Stimulated activated memory B cell treated with anti-CD40 and anti-IgM and Interleukin-4, amounts not matched to agents 10 μg/mL and 1 μg/mL and 100 μg/mL, for 72 hours (primary cell): ENCODE measurements at regions not wholly inside any gene's neighbourhood (a gene's known extent, or its start where the extent isn't known, plus 50 kb on each side); places are given as distances from the start of the nearest gene placed in this dataset.
"Not testable (repeated sequence)": the region's sequence is repeated elsewhere in the genome, so short reads cannot be mapped to it uniquely, and the experiment has no call there.

Experiments used
- ATAC-seq: fragments of 150-1000 bp; cut with Tn5 transposase; 2 replicates; pipeline ENCODE4 v1.10.0; 2021
- H3K27ac Mint-ChIP-seq: one replicate; pipeline ENCODE4 v1.8.0; 2022; ENCODE audit warnings: mild to moderate bottlenecking, mixed read lengths
- H3K27me3 Mint-ChIP-seq: one replicate; pipeline ENCODE4 v1.8.0; 2022; ENCODE audit warnings: mixed read lengths
- H3K36me3 Mint-ChIP-seq: one replicate; pipeline ENCODE4 v1.8.0; 2022; ENCODE audit warnings: mixed read lengths
- H3K4me1 Mint-ChIP-seq: one replicate; pipeline ENCODE4 v1.8.0; 2022; ENCODE audit warnings: mixed read lengths
- H3K4me3 Mint-ChIP-seq: one replicate; pipeline ENCODE4 v1.8.0; 2022; ENCODE audit warnings: mild to moderate bottlenecking, moderate library complexity, mixed read lengths
- H3K9me3 Mint-ChIP-seq: one replicate; pipeline ENCODE4 v1.8.0; 2022; ENCODE audit warnings: mixed read lengths

GRCh38 chr17:64789061-64789445, 126.9 kb upstream of the SMURF2 start:
- H3K4me3 Mint-ChIP-seq, ATAC-seq, H3K27ac Mint-ChIP-seq, H3K27me3 Mint-ChIP-seq, H3K4me1 Mint-ChIP-seq, H3K9me3 Mint-ChIP-seq: not testable (repeated sequence)
- peaks cover 31% of the 10 kb centered on the region for H3K36me3 Mint-ChIP-seq

DNA sequence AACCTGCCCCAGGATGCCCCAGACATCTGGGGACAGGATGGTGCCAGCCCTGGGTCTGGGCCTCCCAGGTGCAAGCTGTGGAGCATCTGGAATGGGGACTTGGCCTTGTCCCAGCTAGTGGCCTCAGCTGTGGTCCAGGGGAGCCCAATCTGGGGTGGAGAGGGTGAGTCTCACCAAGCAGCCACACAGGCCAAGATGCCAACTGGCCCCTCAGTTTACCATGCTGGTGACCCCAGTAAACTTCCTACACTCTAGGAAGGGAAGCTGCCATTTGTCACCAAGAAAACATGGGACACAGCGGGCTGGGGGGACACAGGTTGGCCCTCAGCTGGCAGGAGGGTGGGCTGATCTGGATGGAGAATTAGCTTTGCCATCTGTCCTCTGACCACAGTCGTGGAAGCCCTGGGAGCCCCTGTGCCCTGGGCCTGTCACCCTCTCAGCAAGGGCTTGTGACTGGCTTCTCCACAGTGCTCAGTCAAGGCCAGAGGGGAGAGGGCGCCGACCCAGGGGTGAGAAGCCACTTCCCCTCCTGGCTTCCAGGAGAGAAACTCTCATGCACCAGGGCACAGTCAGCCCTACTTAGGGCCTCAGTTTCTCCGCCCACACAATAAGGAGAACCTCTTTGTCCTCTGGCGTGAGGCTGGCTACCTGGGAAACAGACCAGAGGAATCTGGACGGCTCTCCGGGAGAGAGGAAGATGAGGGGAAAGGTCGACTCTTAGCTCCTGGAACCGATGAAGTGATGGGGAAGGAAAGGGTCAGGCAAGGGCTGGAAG, 126.4 kb upstream of the SMURF2 start:
- Mint-ChIP-seq H3K27me3 (no peaks in the 10 kb centered on the region), H3K4me3 (no peak overlapping the region), H3K36me3 (peaks cover 32% of the 10 kb centered on the region), H3K9me3 (no peaks in the 10 kb centered on the region), H3K4me1 (no peaks in the 10 kb centered on the region), H3K27ac (no peak overlapping the region)
- ATAC-seq: no peak

DNA sequence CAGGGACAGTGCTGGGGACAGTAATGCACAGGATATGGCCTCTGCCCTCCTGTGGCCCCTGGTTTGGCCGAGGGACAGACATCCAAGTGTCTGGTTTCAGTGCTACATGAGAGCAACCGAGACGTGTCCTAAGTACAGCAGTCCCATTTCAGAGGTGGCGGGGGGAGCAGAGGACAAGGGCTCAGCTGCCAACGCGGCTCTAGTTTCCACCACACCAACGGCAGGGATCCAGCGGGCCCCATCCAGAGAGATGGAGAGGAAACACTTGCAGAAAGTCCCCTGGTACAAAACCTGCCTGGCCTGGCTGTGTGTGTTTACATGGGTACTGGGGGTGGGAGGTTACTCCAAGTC, 125.8 kb upstream of the SMURF2 start:
- no peaks in the 10 kb centered on the region for H3K4me1 Mint-ChIP-seq
- no peak for ATAC-seq
- H3K9me3 Mint-ChIP-seq: no peaks in the 10 kb centered on the region
- no peak overlapping the region for H3K4me3 Mint-ChIP-seq
- H3K36me3 Mint-ChIP-seq: peaks cover 32% of the 10 kb centered on the region
- no peak overlapping the region for H3K27ac Mint-ChIP-seq
- no peaks in the 10 kb centered on the region for H3K27me3 Mint-ChIP-seq

GRCh38 chr17:64787255-64787920, 125.3 kb upstream of the SMURF2 start:
- no peaks in the 10 kb centered on the region for H3K27me3 Mint-ChIP-seq
- no peak overlapping the region for H3K4me3 Mint-ChIP-seq
- no peaks in the 10 kb centered on the region for H3K9me3 Mint-ChIP-seq
- H3K4me1 Mint-ChIP-seq: peaks cover under 1% of the 10 kb centered on the region
- no peak overlapping the region for H3K27ac Mint-ChIP-seq
- ATAC-seq: no peak
- peaks cover 32% of the 10 kb centered on the region for H3K36me3 Mint-ChIP-seq

- Mint-ChIP-seq H3K27me3 (no peaks in the 10 kb centered on the region), H3K4me1 (peaks cover 7% of the 10 kb centered on the region), H3K9me3 (no peaks in the 10 kb centered on the region), H3K36me3 (peaks cover 23% of the 10 kb centered on the region), H3K4me3 (no peak overlapping the region), H3K27ac (no peak overlapping the region)
- no peak for ATAC-seq
Observed at GRCh38 chr17:64786337-64786736, 124.2 kb upstream of the SMURF2 start.

- H3K9me3 Mint-ChIP-seq: no peaks in the 10 kb centered on the region
- no peak overlapping the region for H3K27ac Mint-ChIP-seq
- H3K4me3 Mint-ChIP-seq: no peak overlapping the region
- peaks cover 20% of the 10 kb centered on the region for H3K36me3 Mint-ChIP-seq
- H3K4me1 Mint-ChIP-seq: peaks cover 16% of the 10 kb centered on the region
- H3K27me3 Mint-ChIP-seq: no peaks in the 10 kb centered on the region
- no peak for ATAC-seq
Observed at GRCh38 chr17:64785011-64785421, 122.9 kb upstream of the SMURF2 start.

DNA sequence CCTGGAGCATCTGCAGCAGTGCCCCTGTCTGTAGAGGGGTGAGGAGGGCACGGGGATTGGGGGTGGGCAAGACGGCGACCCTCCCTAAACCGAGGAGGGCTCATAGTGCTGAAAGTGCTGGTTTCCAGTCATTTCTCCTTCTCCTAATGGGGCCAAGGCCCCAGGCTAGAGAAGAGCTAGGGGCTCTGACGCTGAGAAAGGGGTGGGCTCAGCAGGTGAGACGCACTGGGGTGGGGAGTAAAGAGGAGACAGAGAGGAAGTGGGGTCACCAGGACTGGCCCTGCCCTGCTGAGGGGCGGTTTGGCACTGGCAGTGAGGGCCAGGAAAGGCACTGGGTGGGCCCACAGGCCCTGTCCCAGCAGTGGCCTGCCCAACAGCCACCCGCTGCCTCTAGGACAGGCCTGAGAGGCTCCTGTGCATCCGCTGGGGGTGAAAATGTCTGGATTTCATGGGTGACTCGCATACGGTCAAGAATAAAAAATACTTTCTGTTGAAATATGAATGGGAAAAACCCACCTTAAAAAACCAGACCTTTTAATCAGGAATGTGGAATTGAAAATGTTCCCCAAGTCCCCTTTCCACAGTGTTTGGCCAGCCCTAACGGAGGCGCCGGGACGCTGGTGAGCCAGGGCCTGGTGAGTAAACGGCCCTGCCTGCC, 122.4 kb upstream of the SMURF2 start:
- Mint-ChIP-seq H3K4me3 (no peak overlapping the region), H3K36me3 (peaks cover 20% of the 10 kb centered on the region), H3K4me1 (peaks cover 20% of the 10 kb centered on the region), H3K27me3 (no peaks in the 10 kb centered on the region), H3K9me3 (no peaks in the 10 kb centered on the region), H3K27ac (no peak overlapping the region)
- ATAC-seq: no peak

DNA sequence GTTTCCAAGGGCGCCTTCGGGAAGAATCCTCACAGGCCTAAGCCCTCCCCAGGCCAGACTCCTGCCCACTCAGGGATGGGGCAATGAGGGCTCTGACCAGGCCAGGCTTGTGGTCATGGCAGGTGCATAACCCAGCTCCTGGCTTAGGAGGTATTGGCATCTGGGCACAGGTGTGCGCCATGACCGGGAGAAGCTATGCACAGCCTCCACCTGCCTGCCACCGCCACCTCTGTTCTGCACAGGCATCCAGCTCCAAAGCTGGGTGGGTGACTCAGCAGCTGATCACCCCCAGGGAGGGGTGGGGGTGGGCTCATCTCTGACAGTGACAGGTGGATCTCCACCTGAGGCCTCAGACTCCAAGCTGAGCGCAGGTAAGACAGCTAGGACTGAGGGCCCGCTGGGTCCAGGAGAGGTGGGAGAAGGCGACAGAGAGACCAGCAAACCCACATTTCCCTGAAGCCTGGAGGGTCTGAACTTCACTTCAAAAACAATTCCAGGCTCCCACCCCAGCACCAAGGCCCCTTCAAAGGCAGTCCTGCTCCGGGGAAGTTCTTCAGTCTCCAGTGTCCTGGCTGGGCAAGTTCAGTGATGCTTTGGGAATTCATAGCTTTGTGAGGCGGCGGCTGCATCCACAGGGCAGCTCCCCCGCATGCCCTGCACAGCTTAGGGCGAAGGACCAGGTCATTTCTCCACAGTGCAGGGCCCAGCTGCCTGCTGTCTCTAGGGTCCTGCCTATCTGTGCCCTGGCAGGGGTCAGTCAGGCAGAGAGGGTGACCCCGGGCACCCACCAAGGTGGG, 121.6 kb upstream of the SMURF2 start:
- no peaks in the 10 kb centered on the region for H3K27me3 Mint-ChIP-seq
- H3K27ac Mint-ChIP-seq: no peak overlapping the region
- H3K36me3 Mint-ChIP-seq: peaks cover 20% of the 10 kb centered on the region
- no peak for ATAC-seq
- no peak overlapping the region for H3K4me3 Mint-ChIP-seq
- H3K9me3 Mint-ChIP-seq: no peaks in the 10 kb centered on the region
- peaks cover 20% of the 10 kb centered on the region for H3K4me1 Mint-ChIP-seq

DNA sequence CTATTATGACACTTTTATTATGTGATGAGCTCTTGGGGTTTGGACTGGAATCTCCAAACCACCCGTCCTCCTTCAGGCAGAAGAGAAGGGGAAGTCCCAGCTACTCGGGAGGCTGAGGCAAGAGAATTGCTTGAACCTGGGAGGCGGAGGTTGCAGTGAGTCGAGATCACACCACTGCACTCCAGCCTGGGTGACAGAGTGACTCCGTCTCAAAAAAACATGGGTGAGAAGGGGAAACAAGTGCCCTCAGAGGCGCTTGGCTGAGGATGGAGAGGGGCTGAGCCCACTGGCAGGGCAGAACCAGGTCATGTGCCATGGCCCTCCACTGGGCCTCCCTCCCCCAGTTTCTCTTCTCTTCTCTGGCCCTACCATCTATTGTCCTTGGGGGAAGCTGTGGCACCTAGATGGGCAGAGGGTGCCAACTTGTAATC, 120.9 kb upstream of the SMURF2 start:
- peaks cover 24% of the 10 kb centered on the region for H3K4me1 Mint-ChIP-seq
- no peak overlapping the region for H3K4me3 Mint-ChIP-seq
- H3K9me3 Mint-ChIP-seq: no peaks in the 10 kb centered on the region
- H3K36me3 Mint-ChIP-seq: peaks cover 20% of the 10 kb centered on the region
- ATAC-seq: no peak
- H3K27me3 Mint-ChIP-seq: no peaks in the 10 kb centered on the region
- H3K27ac Mint-ChIP-seq: no peak overlapping the region

GRCh38 chr17:64781810-64782555, 119.9 kb upstream of the SMURF2 start:
- Mint-ChIP-seq H3K27me3 (no peaks in the 10 kb centered on the region), H3K4me3 (peak overlapping the region; percentile 68), H3K36me3 (peaks cover 20% of the 10 kb centered on the region), H3K4me1 (peaks cover 34% of the 10 kb centered on the region), H3K9me3 (no peaks in the 10 kb centered on the region), H3K27ac (no peak overlapping the region)
- ATAC-seq: no peak

DNA sequence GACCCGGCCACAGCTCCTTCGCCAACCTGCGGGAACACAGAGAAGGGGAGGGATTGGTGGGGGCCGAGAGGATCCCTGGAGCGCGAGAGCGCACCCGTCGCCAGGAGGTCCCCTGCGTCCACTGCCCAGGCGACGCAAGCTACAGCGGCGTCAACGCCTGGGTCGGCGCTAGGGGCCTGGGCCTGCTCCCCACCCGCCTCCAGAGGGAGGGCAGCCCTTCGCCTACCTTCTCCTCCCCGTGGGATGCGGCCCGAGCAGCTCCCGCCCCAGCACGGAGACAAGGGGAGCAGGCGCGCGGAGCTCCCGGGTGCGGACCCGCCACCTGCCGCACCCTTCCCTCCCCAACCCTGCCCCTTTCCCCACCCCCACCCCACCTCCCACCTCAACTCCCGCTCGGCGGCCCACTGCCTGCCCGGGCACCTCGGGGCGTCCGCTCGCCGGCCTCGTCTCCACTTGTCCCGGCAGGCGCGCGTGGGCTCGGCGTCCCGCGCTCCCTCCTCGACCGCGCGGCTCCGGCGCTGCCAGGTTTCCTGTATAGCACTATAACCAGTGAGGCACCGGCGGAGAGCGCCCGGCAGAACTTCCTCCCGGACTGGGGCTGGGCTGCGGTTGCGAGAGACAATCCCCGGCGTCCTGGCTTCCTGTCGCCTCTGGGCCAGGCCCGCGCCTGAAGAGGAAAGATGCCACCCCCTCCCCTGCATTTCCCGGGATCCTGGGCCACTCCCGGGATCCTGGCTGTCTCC, 119.1 kb upstream of the SMURF2 start:
- H3K27me3 Mint-ChIP-seq: no peaks in the 10 kb centered on the region
- no peaks in the 10 kb centered on the region for H3K9me3 Mint-ChIP-seq
- H3K4me1 Mint-ChIP-seq: peaks cover 42% of the 10 kb centered on the region
- peaks cover 15% of the 10 kb centered on the region for H3K36me3 Mint-ChIP-seq
- H3K27ac Mint-ChIP-seq: no peak overlapping the region
- no peak for ATAC-seq
- H3K4me3 Mint-ChIP-seq: peak overlapping the region; percentile 68

DNA sequence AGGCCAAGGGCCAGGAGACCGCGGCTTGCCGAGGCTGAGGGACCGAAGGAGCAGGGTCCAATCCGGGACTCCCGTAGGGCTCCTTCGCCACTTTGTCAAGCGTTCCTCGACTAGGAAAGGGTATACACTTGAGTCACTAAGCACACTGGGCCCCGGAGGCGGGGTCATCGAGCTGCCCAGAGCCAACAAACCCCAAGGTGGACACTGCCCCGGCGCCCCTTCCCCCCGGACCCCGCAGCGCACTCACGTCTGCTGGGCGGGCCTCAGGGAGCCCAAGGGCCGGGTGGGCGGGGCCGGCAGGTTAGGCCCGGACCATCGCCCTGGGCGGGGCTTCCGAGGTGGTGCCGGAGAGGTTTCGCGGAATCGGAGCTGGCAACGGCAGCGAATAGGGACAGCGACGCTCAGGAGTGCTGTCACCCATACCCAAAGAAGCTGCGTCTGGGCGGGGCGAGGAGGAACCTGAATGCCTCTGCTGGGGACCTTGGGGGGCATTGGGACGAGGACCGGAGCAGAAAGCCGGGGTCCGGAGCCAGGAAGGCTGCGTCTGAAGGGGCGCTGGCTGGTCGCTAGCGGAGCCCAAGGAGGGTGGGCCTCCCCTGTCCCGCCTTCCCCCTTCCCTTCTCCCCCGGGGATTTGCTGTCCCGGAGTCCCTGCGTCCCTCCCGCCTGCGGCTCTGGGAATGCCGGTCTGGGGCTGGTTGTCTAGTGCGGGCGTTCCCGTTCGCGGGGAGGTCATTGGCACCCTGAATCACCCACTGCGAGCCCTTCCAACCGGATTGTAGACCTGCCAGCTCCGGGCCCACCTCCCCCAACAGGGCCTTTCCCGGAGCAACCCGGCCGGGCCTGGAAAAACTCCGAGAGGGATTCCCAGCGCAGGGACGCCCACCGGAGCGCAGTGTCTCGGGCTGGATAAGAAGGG, 118.2 kb upstream of the SMURF2 start:
- Mint-ChIP-seq H3K4me3 (peak overlapping the region; percentile 68), H3K27me3 (no peaks in the 10 kb centered on the region), H3K9me3 (no peaks in the 10 kb centered on the region), H3K27ac (no peak overlapping the region), H3K36me3 (peaks cover 11% of the 10 kb centered on the region), H3K4me1 (peaks cover 47% of the 10 kb centered on the region)
- ATAC-seq: peak; percentile 49

DNA sequence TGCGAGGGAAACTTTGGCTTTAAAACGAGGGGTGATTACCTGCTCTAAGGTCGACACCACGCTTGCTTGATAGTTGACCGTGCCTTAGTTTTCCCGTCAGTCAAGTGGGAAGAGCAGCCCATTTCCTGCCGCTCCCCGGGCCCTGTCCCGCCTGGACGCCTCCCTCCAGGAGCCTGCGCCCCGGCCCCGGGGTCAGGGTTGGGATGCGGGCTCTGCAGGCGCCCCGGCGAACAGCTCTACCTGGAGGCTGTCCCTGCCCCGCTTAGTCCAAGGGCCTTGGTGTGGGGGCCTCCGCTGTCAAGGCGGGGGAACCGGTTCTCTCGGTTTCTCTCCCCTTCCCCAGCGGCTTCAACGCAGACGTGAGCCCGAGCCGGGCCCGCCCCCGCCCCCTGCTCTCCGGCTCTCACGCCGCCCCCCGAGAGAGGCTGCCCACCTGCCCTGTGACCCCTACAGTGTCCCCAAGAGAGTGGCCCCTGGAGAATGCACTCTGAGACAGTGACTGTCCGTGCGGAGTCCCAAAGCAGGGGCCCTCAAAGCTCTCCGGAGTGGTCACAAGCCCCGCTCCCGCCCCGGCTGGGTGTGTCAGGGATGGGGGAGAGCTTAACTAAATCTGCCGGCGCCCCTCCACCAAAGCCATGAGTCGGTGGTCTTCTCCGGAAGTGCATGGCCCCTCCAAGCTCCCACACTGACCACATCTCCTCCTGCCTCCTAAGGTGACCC, 117.4 kb upstream of the SMURF2 start:
- H3K4me1 Mint-ChIP-seq: peaks cover 48% of the 10 kb centered on the region
- H3K4me3 Mint-ChIP-seq: peak overlapping the region; percentile 50
- H3K36me3 Mint-ChIP-seq: peaks cover 6% of the 10 kb centered on the region
- no peaks in the 10 kb centered on the region for H3K9me3 Mint-ChIP-seq
- H3K27ac Mint-ChIP-seq: no peak overlapping the region
- ATAC-seq: no peak
- H3K27me3 Mint-ChIP-seq: no peaks in the 10 kb centered on the region
